ENCODE measurements at regions not wholly inside any gene's neighbourhood (a gene's known extent, or its start where the extent isn't known, plus 50 kb on each side); places are given as distances from the start of the nearest gene placed in this dataset.
"Not testable (repeated sequence)": the region's sequence is repeated elsewhere in the genome, so short reads cannot be mapped to it uniquely, and the experiment has no call there.

DNA sequence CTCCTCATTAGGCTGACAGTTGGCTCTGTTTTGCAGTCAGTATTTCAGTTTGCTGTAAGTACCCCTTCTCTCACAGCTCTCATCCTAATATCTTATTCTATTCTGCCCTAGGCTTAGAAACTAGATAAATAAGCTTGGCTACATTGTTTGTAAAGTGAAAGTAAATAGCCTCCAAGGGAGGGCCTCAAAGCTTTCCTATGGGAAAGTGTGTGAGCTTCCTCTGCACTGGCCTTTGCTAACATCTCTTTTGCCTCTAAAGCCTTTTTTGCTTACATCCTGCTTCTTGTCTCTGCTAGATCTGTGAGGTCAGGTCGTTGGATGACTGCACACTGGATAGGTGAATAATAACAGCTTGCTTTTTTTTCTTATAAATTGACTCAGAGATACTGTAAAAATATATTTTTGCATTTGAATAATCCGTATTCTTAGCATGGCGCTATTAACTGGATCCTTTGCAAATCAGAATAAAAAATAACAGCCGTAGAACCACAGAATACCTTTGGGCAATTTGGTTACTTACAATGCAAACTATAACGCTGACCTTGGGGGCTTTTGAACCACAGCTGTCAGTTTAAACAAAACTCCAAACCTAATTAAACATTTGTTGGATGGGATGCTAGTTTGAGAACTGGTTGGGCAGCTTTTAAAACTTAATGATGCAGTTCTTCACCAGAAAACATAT, 55.1 kb downstream of the TTC6 start:
- DNase-seq (ENCODE audit: low read depth): no peak

DNA sequence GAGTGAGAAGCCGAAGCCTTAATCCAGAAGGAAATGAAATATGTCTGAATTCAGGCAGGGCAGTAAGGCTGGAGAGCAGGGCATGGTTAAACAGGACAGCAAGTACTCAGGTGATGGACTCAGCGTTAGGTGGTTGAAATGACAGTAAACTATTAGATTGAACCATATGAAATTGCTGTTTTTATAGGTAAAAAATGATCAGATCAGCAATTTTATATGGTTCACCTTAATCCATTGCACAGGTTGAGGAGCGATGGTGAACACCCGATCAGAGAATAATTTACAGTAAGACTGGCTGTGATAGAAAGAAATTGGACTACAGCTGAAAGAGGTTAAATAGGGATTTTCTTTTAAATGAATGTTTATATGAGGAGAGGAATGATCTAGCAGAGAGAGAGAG, 56.6 kb downstream of the TTC6 start:
- no peak for DNase-seq (ENCODE audit: low read depth)

DNA sequence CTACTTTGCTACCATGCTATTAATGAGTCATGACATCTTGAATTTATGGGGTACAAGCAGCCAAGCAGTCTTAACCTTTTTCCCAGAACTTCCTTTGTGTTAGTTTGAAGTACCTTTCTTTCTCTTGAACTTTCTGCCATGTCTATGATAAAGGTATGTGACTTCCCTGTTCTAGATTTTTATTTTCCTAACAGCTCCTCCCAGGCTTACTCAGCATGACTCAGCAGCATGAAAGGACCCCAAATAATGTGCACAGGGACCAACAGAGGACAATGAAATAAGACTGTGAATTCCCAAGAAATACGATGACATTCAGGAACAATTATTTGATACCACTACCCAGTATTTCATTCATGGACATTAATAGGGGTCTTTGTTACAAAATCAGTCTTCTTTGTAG, 60.0 kb downstream of the TTC6 start:
- no peak for DNase-seq (ENCODE audit: low read depth)

DNA sequence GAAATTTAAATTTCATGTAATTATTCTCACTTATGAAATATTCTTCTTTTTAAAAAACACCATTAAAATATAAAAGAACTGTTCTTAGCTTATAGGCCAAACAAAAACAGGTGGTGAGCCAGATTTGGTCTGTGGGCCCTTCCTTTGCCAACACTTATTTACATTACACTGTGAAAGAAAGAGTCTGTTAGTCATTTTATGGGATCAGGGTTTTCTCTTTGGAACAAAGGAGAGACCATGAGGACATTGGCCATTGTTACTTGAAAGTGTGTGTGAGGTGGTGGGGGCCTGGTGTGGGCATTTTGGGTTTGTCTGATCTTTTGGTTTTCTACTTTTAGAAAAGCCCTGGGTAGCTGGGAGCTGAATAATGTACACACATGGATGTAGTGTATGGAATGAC, 62.7 kb downstream of the TTC6 start:
- DNase-seq (ENCODE audit: low read depth): no peak

DNA sequence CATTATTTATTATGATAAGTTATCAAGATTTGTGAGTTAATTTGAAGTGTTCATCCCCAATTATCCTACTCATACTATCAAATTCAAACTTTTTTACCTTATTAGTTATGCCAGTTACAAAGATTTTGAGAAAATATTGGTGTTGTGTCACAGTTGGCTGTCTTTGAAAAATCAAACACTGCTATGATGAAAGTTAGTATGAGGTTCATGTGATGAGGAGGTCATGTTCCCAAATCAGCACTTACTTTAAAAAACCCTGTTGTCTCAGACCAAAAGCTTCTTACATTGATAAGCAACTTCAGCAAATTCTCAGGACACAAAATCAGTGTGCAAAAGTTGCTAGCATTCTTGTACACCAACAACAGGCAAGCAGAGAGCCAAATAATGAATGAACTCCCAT, 68.1 kb downstream of the TTC6 start:
- no peak for DNase-seq (ENCODE audit: low read depth)

GRCh38 chr14:37665479-37665878, 70.0 kb downstream of the TTC6 start:
- DNase-seq (ENCODE audit: low read depth): no peak

DNA sequence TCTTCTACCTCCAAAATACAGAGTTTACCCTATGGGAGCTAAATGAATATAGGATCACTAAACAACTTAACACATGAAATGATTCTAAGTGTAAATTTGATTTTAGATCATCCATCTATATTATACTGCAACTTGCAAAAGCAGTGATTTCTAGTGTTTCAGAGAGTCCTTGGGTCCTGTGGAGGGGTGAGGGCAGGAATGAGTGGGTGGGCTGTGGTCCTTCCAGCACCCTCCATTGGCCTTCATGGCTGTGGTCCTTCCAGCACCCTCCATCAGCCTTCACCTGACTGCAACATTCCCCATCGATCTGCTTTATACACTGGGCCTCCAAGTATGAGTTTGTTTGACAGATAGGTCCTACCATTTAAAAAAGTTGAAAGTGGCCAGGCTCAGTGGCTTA, 70.5 kb downstream of the TTC6 start:
- no peak for DNase-seq (ENCODE audit: low read depth)

- DNase-seq (ENCODE audit: low read depth): peak; percentile 41
Measured at GRCh38 chr14:37668646-37669045, 73.2 kb downstream of the TTC6 start.

- DNase-seq (ENCODE audit: low read depth): no peak
Measured at GRCh38 chr14:37669242-37669641, 73.8 kb downstream of the TTC6 start.

GRCh38 chr14:37673439-37673838, 78.0 kb downstream of the TTC6 start:
- no peak for DNase-seq (ENCODE audit: low read depth)

GRCh38 chr14:37678916-37679315, 83.5 kb downstream of the TTC6 start:
- DNase-seq (ENCODE audit: low read depth): no peak

DNA sequence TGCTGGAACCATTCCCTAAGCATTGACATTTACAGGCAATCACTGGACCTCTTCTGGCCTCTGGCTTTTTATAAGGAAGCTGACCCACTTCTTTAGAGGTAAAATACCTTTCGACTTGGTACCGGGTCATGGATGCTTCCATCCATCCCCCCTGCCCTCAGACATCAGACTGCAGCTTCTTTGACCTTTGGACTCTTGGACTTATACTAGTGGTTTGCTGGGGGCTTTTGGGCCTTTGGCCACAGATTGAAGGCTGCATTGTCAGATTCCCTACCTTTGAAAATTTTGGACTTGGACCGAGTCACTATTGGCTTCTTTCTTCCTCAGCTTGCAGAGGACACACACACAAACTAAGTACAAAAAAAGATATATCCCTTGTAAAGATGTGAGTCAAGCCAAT, 86.1 kb downstream of the TTC6 start:
- no peak for DNase-seq (ENCODE audit: low read depth)

- not testable (repeated sequence) for DNase-seq (ENCODE audit: low read depth)
Measured at GRCh38 chr14:37692680-37693079, 97.3 kb downstream of the TTC6 start.

GRCh38 chr14:37693420-37693819, 98.0 kb downstream of the TTC6 start:
- not testable (repeated sequence) for DNase-seq (ENCODE audit: low read depth)

GRCh38 chr14:37695866-37696265, 100.4 kb downstream of the TTC6 start:
- no peak for DNase-seq (ENCODE audit: low read depth)

GRCh38 chr14:37697489-37698121, 102.2 kb downstream of the TTC6 start:
- peak; percentile 79 for DNase-seq (ENCODE audit: low read depth)

DNA sequence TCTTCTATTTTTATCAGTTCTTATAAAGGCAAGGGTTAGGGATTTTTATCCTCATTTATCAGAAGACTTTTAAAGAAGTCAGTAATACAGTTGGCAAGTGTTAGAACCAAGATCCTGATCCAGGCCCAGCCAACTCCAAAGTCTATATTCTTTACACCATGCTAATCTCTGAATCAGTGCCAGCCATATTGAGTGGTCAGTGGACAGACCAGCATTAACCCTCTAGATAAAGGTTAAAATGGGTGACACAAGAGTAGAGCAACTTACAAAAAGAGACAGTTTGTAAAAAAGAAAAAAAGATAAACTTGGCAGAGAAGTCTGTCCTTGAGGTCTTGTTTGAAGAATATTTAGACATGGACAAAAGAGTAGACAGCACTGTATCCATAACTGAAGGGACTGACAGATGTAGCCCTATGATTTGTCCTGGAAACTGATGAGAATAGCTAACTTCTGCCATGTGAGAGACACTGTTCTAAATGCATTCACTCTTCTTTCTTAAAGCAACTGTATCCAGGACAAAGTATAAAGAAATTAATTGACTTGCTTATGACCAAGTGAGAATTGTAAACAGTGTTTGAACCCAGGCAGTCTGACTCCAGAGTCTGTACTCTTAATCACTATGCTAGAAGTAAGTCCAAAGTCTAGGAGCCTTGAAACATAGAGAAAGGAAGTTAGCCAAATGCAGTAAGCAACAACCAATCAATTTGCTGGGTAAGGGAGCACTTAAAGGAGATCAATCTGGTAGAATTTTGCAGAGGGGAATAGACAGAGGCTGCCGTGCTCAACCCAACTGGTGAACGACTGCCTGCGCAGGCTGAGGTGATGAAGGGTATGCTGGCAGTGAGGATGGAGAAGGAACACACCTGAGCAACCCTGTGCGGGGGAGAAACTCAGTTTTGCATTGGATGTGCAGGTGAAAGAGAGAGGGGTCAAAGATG, 103.7 kb downstream of the TTC6 start:
- DNase-seq (ENCODE audit: low read depth): no peak

GRCh38 chr14:37707716-37708115, 112.3 kb downstream of the TTC6 start:
- DNase-seq (ENCODE audit: low read depth): no peak

- no peak for DNase-seq (ENCODE audit: low read depth)
Measured at GRCh38 chr14:37708481-37708880, 113.1 kb downstream of the TTC6 start.

DNA sequence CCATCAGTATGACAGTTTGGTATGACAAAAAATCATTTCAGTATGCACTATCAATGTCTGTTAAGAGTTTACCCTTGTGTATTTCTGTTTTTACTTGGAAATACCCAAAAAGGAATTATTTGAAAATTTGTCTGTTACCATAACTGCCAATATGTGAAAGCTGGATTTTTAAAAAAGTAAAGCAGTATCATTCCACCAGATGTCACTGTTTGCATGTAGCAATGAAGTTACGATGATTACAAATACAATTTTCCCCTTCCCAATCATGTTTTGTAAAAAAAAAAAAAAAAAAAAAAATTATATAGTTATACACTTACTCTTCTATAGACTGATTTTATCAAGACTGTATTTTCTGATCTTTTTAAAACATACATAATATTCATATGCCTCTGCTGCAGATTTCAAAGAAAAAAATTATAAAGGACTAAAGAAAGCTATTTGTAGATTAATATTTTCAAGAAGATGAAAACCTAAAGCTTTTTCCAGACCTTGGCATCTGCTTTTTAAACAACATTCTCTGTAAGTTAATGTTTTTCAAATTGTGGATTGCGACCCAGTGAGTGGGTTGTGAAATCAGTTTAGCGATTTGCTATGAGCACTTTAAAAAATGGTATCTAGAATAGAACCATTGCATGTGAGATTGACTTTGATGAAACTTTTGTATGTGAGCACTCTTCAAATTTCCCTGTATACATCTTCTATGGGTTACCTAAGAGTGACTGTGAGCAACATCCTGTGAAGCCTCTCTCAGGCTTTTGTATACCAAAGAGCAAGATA, 114.2 kb downstream of the TTC6 start:
- no peak for DNase-seq (ENCODE audit: low read depth)

DNA sequence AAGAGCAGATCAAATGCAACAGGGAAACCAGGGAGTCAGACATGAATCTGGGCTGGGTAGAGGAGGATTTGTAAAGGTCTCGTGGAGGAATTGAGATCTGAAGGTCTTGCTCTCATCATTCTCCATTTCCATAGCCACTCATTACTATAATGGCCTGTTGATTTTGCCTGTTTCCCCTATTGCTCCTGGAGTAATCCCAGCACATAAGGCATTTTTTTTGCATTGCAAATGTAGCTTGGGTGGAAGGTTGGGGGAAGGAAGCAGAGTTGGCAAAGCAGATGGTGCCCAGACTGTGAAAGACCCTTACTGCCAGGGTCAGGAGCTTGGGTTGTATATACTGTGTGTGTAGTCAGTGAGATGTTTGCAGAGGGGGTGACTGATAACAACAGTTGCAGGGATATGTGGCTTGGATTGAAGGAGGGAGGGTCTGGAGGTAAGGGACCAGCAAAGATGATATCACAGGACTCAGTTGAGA, 116.0 kb downstream of the TTC6 start:
- no peak for DNase-seq (ENCODE audit: low read depth)

All from HS-27A (cell line).